Tibial nerve (tissue), 4 donors: ENCODE measurements at regions not wholly inside any gene's neighbourhood (a gene's known extent, or its start where the extent isn't known, plus 50 kb on each side); places are given as distances from the start of the nearest gene placed in this dataset.

Source experiments
- DNase-seq, 2 donors: peaks; one replicate each; pipeline ENCODE4 v3.0.0-alpha.2; 2019; ENCODE audit warnings: low spot score in 2 of 2
- H3K27ac ChIP-seq, 4 donors: fragments of 200-600 bp; sonication (generic) in 3 of 4; one replicate each; pipeline ENCODE4 v1.5.1; 2017 to 2019; ENCODE audit warnings: mild to moderate bottlenecking in 1 of 4
- H3K27me3 ChIP-seq, 2 donors: fragments of 200-600 bp; sonication (generic) in 1 of 2; one replicate each; pipeline versions ENCODE4 v1.5.1 to v1.6.0; 2017 to 2019
- H3K36me3 ChIP-seq, 3 donors: fragments of 200-600 bp; sonication (generic); one replicate each; pipeline ENCODE4 v1.5.1; 2018 to 2019
- H3K4me1 ChIP-seq, 4 donors: fragments of 200-600 bp; sonication (generic) in 3 of 4; one replicate each; pipeline ENCODE4 v1.5.1; 2017 to 2019
- H3K4me3 ChIP-seq, 4 donors: fragments of 200-600 bp; sonication (generic) in 3 of 4; one replicate each; pipeline ENCODE4 v1.5.1; 2017 to 2019; ENCODE audit warnings: mild to moderate bottlenecking in 1 of 4, moderate library complexity in 1 of 4
- H3K9me3 ChIP-seq, 4 donors: fragments of 200-600 bp; sonication (generic) in 3 of 4; one replicate each; pipeline ENCODE4 v1.5.1; 2017 to 2019
- EP300 ChIP-seq, 2 donors: sonication (generic); formaldehyde crosslinking; IDR thresholded peaks; one replicate each; pipeline ENCODE4 v1.6.1; 2017; ENCODE audit warnings: antibody characterized with exemption in 2 of 2, mild to moderate bottlenecking in 1 of 2
- POLR2A ChIP-seq, 2 donors: fragments of 450-650 bp; IDR thresholded peaks; one replicate each; pipeline ENCODE4 v1.6.1; 2017; ENCODE audit warnings: antibody characterized with exemption in 2 of 2, mild to moderate bottlenecking in 2 of 2, moderate library complexity in 2 of 2
- WGBS, 2 donors: methylation state at CpG; one replicate each; pipeline ENCODE4 v1.1.5; 2018; 5-methylcytosine and 5-hydroxymethylcytosine counted together
- TF ChIP-seq, protein P1 (sequence below), 5 experiments: fragments of 200-600 bp in 3 of 5; fragments of 450-650 bp in 2 of 5; sonication (generic) in 3 of 5; IDR thresholded peaks; one replicate each; pipeline ENCODE4 v1.5.1; 2016 to 2019; ENCODE audit warnings: antibody characterized with exemption in 5 of 5, mild to moderate bottlenecking in 3 of 5, moderate library complexity in 2 of 5

DNA sequence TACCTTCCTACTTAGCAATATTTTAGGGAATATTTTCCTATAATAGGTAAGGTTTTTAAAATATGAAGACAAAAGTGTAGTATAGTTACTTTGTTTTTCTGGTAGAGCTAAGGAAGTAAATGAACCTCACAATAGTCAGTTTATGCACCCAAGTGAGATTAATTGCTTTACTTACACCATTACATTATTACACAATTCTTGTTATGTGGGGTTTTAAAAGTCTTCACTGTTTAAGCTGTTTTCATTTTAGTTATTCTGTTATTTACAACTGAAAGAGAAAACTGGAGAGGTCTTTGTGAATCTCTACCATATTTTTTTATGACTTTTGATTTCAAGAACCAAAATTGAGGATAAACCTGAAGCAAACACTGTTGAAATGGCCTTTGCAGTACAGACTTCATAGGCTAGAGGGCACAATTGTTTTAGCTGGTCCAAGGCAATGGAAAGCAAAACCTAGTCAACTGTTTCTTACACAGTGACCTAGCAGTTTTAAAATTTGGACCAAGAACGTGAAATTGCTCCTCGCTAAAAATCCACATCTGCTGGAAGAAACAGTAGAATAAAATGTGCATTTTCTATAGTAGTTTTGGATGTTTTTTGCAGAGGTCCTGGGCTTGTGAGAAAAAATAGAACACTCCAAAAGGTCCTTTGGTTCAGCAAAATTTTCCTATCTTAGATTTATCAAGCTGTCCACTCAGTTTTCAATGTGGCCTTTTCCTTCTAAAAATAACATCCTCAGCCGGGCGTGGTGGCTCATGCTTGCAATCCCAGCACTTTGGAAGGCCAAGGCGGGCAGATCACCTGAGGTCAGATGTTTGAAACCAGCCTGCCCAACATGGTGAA is 66.4 kb upstream of the FER start:
- DNase-seq = peak in 1 of 2 donors; percentile 82
- 5 to 13% methylated on average over 5 of the region's 5 CpGs for WGBS, 2 donors
- peak overlapping the region in 2 of 4 donors; percentile 15 to 24 for H3K4me3 ChIP-seq
- H3K4me1 ChIP-seq = peaks cover 0 to 7% (median 2%) of the 10 kb centered on the region in 4 donors
- TF ChIP-seq POLR2A (IDR thresholded peaks at IDR 0.05) (no peak), EP300 (IDR thresholded peaks at IDR 0.05) (peak in 1 of 2 donors; percentile 65)
- TF ChIP-seq, protein P1, sequence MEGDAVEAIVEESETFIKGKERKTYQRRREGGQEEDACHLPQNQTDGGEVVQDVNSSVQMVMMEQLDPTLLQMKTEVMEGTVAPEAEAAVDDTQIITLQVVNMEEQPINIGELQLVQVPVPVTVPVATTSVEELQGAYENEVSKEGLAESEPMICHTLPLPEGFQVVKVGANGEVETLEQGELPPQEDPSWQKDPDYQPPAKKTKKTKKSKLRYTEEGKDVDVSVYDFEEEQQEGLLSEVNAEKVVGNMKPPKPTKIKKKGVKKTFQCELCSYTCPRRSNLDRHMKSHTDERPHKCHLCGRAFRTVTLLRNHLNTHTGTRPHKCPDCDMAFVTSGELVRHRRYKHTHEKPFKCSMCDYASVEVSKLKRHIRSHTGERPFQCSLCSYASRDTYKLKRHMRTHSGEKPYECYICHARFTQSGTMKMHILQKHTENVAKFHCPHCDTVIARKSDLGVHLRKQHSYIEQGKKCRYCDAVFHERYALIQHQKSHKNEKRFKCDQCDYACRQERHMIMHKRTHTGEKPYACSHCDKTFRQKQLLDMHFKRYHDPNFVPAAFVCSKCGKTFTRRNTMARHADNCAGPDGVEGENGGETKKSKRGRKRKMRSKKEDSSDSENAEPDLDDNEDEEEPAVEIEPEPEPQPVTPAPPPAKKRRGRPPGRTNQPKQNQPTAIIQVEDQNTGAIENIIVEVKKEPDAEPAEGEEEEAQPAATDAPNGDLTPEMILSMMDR (IDR thresholded peaks at IDR 0.05) = peak; percentile 77 to 94 (median 82)
- H3K9me3 ChIP-seq = no peaks in the 10 kb centered on the region
- no peaks in the 10 kb centered on the region for H3K36me3 ChIP-seq
- H3K27ac ChIP-seq = peak overlapping the region in 2 of 4 donors; percentile 64 to 74
- H3K27me3 ChIP-seq = no peaks in the 10 kb centered on the region

DNA sequence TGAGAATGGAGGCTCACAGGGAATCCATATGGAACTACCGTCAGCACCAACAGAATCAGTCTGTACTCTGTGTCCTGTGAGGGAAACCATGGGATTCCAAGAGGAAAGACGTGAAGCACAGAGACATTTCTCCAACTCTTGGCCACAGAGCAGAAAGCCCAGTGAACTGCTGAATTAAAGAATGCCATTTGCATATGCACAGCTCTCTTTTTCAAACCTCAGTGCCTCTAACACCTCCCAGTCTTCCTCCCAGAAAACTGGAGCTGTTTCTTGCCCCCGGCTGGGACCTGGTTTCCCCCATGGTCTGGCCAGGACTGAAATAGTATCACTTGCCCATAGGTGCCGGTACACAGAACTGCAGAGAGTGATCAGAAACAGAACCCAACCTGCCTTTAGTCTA is 69.6 kb upstream of the FER start:
- TF ChIP-seq, protein P1 (IDR thresholded peaks at IDR 0.05) = no peak
- TF ChIP-seq EP300 (IDR thresholded peaks at IDR 0.05) (no peak), POLR2A (IDR thresholded peaks at IDR 0.05) (no peak)
- WGBS, 2 donors = 80 to 81% methylated on average over 4 of the region's 4 CpGs
- Histone ChIP-seq H3K9me3 (no peaks in the 10 kb centered on the region), H3K4me1 (peaks cover 0 to 7% (median 2%) of the 10 kb centered on the region in 4 donors), H3K36me3 (no peaks in the 10 kb centered on the region), H3K27ac (no peak overlapping the region), H3K4me3 (no peak overlapping the region), H3K27me3 (no peaks in the 10 kb centered on the region)
- no peak for DNase-seq

DNA sequence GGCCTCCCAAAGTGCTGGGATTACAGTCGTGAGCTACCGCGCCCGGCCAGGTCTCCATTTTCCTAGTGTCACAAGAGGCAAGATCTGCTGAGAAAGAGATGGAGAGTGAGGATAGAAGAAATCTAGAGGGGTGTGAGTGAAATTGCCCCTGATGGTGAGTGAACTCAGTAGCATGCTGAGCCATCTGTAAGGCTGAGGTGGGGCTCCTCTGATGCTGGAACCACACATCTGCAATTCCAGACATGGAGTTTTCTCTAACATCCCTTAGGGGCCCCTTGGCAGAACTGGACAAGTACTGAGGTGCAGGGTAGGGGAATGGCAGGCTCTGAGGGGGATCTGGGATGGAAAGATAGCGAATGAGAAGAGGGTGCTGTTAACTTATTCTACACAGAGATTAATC is 72.0 kb upstream of the FER start:
- peaks cover 0 to 8% (median 2%) of the 10 kb centered on the region in 4 donors for H3K4me1 ChIP-seq
- DNase-seq = no peak
- WGBS, 2 donors = 96 to 98% methylated on average over 5 of the region's 5 CpGs
- no peak overlapping the region for H3K4me3 ChIP-seq
- no peaks in the 10 kb centered on the region for H3K9me3 ChIP-seq
- no peaks in the 10 kb centered on the region for H3K36me3 ChIP-seq
- no peak for TF ChIP-seq EP300 (IDR thresholded peaks at IDR 0.05)
- TF ChIP-seq, protein P1 (IDR thresholded peaks at IDR 0.05) = no peak
- no peak for TF ChIP-seq POLR2A (IDR thresholded peaks at IDR 0.05)
- no peak overlapping the region for H3K27ac ChIP-seq
- no peaks in the 10 kb centered on the region for H3K27me3 ChIP-seq

DNA sequence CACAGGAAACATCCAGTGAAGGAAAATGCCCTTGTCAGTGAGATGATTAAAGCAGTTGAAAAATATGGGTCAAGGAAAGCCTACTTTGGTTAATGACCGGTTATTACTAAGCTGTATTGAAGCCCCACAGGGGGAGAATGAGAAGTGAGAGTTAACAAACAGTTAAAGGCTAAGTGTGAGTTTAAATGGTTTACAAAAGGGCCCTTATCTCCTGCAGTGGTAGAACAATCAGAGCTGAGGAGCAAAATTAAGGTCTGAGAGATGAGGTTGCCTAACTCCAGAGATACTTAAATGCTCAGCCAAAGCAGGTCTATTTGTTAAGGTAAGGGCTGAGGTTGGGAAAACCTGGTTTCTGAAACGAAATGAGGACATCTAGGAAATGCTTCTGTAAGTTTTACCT is 75.1 kb upstream of the FER start:
- peaks cover 0 to 11% (median 2%) of the 10 kb centered on the region in 4 donors for H3K4me1 ChIP-seq
- no peaks in the 10 kb centered on the region for H3K27me3 ChIP-seq
- no peaks in the 10 kb centered on the region for H3K36me3 ChIP-seq
- H3K9me3 ChIP-seq = no peaks in the 10 kb centered on the region
- no peak overlapping the region for H3K27ac ChIP-seq
- no peak for DNase-seq
- H3K4me3 ChIP-seq = no peak overlapping the region
- TF ChIP-seq EP300 (IDR thresholded peaks at IDR 0.05) (no peak), POLR2A (IDR thresholded peaks at IDR 0.05) (no peak)
- TF ChIP-seq, protein P1 (IDR thresholded peaks at IDR 0.05) = no peak
- WGBS, 2 donors = 47 to 53% methylated on average over 2 of the region's 2 CpGs

DNA sequence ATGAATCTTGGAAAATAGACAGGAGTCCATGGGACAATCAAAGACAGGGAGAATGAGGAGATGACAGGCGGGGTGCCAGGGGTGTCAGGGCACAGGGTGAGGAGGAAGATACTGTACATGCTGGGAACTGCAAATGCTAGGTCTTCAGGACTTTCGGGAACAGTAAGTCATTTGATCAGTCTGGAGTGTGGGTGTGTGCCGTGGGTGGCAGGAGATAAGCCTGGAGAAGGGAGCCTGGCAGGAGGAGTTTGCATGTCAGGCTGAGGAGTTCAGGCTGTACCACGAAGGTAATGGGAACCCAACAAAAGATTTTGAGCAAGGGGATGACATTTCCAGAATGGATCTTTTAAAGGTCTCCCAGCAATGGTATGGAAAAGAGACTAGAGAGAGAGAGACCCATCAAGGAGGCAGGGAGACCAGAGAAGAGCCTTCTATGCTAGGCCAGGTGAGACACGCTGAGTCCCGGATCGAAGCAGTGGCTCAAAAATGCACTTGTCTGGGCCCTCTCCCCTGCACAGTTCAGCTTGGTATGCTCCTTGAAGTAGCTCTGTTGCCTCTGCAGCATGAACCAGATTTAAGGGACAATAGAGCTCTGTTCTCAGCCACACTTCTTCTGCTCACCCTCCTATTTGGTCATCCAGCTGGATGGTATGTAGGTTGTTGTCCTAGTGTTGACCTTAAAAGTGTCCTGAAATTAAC is 77.0 kb upstream of the FER start:
- H3K27me3 ChIP-seq = no peaks in the 10 kb centered on the region
- H3K27ac ChIP-seq = no peak overlapping the region
- H3K36me3 ChIP-seq = no peaks in the 10 kb centered on the region
- H3K9me3 ChIP-seq = no peaks in the 10 kb centered on the region
- H3K4me1 ChIP-seq = peaks cover 0 to 11% (median 2%) of the 10 kb centered on the region in 4 donors
- 34 to 46% methylated on average over 7 of the region's 7 CpGs for WGBS, 2 donors
- no peak for DNase-seq
- no peak overlapping the region for H3K4me3 ChIP-seq
- TF ChIP-seq EP300 (IDR thresholded peaks at IDR 0.05) (no peak), POLR2A (IDR thresholded peaks at IDR 0.05) (no peak)
- TF ChIP-seq, protein P1 (IDR thresholded peaks at IDR 0.05) = no peak
